ENCODE measurements at regions not wholly inside any gene's neighbourhood (a gene's known extent, or its start where the extent isn't known, plus 50 kb on each side); places are given as distances from the start of the nearest gene placed in this dataset.

- TF ChIP-seq, protein P1, sequence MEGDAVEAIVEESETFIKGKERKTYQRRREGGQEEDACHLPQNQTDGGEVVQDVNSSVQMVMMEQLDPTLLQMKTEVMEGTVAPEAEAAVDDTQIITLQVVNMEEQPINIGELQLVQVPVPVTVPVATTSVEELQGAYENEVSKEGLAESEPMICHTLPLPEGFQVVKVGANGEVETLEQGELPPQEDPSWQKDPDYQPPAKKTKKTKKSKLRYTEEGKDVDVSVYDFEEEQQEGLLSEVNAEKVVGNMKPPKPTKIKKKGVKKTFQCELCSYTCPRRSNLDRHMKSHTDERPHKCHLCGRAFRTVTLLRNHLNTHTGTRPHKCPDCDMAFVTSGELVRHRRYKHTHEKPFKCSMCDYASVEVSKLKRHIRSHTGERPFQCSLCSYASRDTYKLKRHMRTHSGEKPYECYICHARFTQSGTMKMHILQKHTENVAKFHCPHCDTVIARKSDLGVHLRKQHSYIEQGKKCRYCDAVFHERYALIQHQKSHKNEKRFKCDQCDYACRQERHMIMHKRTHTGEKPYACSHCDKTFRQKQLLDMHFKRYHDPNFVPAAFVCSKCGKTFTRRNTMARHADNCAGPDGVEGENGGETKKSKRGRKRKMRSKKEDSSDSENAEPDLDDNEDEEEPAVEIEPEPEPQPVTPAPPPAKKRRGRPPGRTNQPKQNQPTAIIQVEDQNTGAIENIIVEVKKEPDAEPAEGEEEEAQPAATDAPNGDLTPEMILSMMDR (IDR thresholded peaks at IDR 0.05) = no peak
- DNase-seq (no peak), ATAC-seq (no peak)
- H3K9me3 ChIP-seq = no peaks in the 10 kb centered on the region
- H3K4me3 ChIP-seq = no peak overlapping the region
- H3K27ac ChIP-seq = no peak overlapping the region
- no peaks in the 10 kb centered on the region for H3K27me3 ChIP-seq (ENCODE audit: low read depth)
- intact Hi-C loops (cut with DNase I) = no loop called here
- no peaks in the 10 kb centered on the region for H3K4me1 ChIP-seq
- no peaks in the 10 kb centered on the region for H3K36me3 ChIP-seq
Observed at GRCh38 chr9:119544492-119544891, 175.3 kb upstream of the BRINP1 start.

DNA sequence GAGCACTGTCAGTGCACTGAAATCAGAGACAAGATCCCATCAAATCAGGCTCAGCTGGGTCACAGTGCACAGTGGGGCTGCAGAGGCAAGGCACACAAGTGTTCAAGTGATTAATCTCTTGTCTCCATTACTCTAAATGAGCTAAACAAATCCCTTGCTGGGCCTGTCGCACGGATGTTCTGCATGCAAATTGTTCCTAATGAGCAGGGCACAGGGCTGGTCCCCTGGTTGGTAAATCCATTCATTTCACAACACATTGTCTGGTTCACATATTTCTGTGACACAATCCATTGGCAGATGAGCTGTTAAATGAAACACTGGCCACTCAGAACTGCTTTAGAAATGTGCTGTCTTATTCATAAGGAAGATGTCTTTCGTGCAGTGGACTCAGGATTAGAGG is 167.9 kb upstream of the BRINP1 start:
- no peak for DNase-seq
- Histone ChIP-seq H3K4me1 (no peaks in the 10 kb centered on the region), H3K9me3 (no peaks in the 10 kb centered on the region), H3K4me3 (no peak overlapping the region), H3K27ac (no peak overlapping the region), H3K36me3 (no peaks in the 10 kb centered on the region), H3K27me3 (ENCODE audit: low read depth) (no peaks in the 10 kb centered on the region)
- no peak for ATAC-seq
- TF ChIP-seq, protein P1 (IDR thresholded peaks at IDR 0.05) = no peak
- intact Hi-C loops (cut with DNase I) = no loop called here

- Histone ChIP-seq H3K36me3 (no peaks in the 10 kb centered on the region), H3K4me3 (no peak overlapping the region), H3K9me3 (no peaks in the 10 kb centered on the region), H3K4me1 (no peaks in the 10 kb centered on the region), H3K27ac (no peak overlapping the region), H3K27me3 (ENCODE audit: low read depth) (no peaks in the 10 kb centered on the region)
- TF ChIP-seq, protein P1 (IDR thresholded peaks at IDR 0.05) = no peak
- DNase-seq (no peak), ATAC-seq (no peak)
- intact Hi-C loops (cut with DNase I) = no loop called here
Observed at GRCh38 chr9:119533504-119533903, 164.3 kb upstream of the BRINP1 start.

DNA sequence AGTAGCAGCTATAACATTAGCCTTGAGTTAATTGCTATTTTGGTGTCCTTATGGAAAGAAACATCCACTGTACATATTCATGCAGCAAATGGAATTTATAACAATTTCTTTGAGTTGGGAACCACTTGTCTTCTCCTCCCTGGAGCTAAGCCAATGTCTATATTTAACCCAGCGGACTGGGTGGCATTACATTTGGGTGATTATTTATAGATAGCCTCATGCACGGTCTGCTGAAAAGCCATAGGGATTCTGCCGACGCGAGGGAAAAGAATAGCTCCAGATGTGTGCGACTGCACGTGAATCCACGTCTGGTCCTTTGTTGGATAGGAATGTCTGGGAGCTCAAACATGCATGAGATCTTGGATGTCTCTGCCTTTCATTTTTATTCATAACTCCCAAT is 157.5 kb upstream of the BRINP1 start:
- ATAC-seq (no peak), DNase-seq (no peak)
- no peaks in the 10 kb centered on the region for H3K36me3 ChIP-seq
- intact Hi-C loops (cut with DNase I) = no loop called here
- no peak overlapping the region for H3K27ac ChIP-seq
- H3K27me3 ChIP-seq (ENCODE audit: low read depth) = no peaks in the 10 kb centered on the region
- H3K9me3 ChIP-seq = no peaks in the 10 kb centered on the region
- TF ChIP-seq, protein P1 (IDR thresholded peaks at IDR 0.05) = no peak
- no peaks in the 10 kb centered on the region for H3K4me1 ChIP-seq
- H3K4me3 ChIP-seq = no peak overlapping the region

DNA sequence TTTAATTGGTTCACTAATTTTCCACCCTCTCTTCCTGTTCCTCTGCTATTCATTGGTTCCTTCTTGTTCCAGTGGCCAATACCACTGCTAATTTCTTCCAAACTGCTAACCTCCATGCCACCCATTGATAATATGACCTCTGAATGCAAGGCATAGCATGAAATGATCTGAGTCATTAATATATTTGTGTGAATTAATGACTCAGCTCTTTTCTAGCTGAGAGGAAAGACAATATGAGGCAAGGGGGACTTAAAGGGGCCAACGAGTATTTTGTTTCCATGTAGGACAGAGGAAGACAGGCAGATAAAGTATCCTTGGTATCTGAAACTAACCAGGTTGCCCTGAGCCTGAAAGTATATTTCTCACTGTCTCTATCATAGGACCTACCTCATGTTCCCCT is 154.3 kb upstream of the BRINP1 start:
- H3K27ac ChIP-seq = no peak overlapping the region

More for the DNA sequence above, 154.3 kb upstream of the BRINP1 start:
- no peaks in the 10 kb centered on the region for H3K4me1 ChIP-seq
- no peak overlapping the region for H3K4me3 ChIP-seq
- no peaks in the 10 kb centered on the region for H3K36me3 ChIP-seq
- H3K27me3 ChIP-seq (ENCODE audit: low read depth) = no peaks in the 10 kb centered on the region
- ATAC-seq (no peak), DNase-seq (no peak)
- H3K9me3 ChIP-seq = no peaks in the 10 kb centered on the region
- TF ChIP-seq, protein P1 (IDR thresholded peaks at IDR 0.05) = no peak
- intact Hi-C loops (cut with DNase I) = no loop called here
